K562 (cell line): ENCODE measurements at regions not wholly inside any gene's neighbourhood (a gene's known extent, or its start where the extent isn't known, plus 50 kb on each side); places are given as distances from the start of the nearest gene placed in this dataset.

ENCODE experiments used
- ATAC-seq: fragments of 200-7000 bp; cut with Tn5 transposase; 3 replicates; pipeline ENCODE4 v1.9.1; 2020; ENCODE audit warnings: moderate library complexity
- BruUV-seq: library from RNA; stranded (reverse); fragments of 400-500 nt; replicated peaks from 2 replicates; lab custom pipeline; 2021; lab: Mats Ljungman, UMichigan
- CTCF ChIA-PET: fragments of 300-600 bp; formaldehyde crosslinking; extraction: SDS; loops from one replicate; lab custom pipeline; 2021; ENCODE audit warnings: low intra/inter-chr PET ratio; lab: Yijun Ruan, JAX
- POLR2A ChIA-PET: fragments of 300-600, 350-650 bp; sonication (Branson Sonifier 250); formaldehyde crosslinking; extraction: SDS; loops from one replicate; lab custom pipeline; 2021; ENCODE audit warnings: antibody characterized with exemption, inconsistent platforms; lab: Yijun Ruan, JAX
- DNase-seq, 4 experiments: peaks; one replicate each; pipeline versions ENCODE4 v3.0.0 to v3.0.0-alpha.2; 2011 to 2018; ENCODE audit warnings: low spot score in 3 of 4, mixed read lengths in 3 of 4; ENCODE audit errors: extremely low read depth in 1 of 4
- FAIRE-seq: peaks from 2 replicates; lab custom pipeline; 2011; peaks lifted over from hg19 to GRCh38; lab: Jason Lieb, UNC
- H2AFZ ChIP-seq: 2 replicates; pipeline ENCODE4 v1.6.0; 2011; ENCODE audit warnings: low read depth, low read length, control low read depth, inconsistent platforms
- H3K27ac ChIP-seq: fragments of 200-600 bp; 3 replicates; pipeline ENCODE4 v1.8.0; 2011; ENCODE audit warnings: low read depth, mild to moderate bottlenecking, control low read depth, inconsistent platforms, low read length, moderate library complexity, mixed read lengths; ENCODE audit errors: extremely low read depth
- H3K27me3 ChIP-seq, 2 experiments: fragments of 300-600 bp in 1 of 2; 2 replicates in 1 of 2; 3 replicates in 1 of 2; pipeline versions ENCODE4 v1.6.0 to v1.8.0; 2011; ENCODE audit warnings: inconsistent platforms in 2 of 2, low read length in 2 of 2, mild to moderate bottlenecking in 1 of 2, mixed read lengths in 1 of 2, moderate library complexity in 1 of 2; ENCODE audit not compliant: control insufficient read depth in 2 of 2, insufficient read depth in 2 of 2
- H3K36me3 ChIP-seq: fragments of 300-600 bp; 3 replicates; pipeline ENCODE4 v1.8.0; 2011; ENCODE audit warnings: mild to moderate bottlenecking, low read length, inconsistent platforms; ENCODE audit not compliant: control insufficient read depth, insufficient read depth
- H3K4me1 ChIP-seq, 2 experiments: fragments of 200-600 bp in 1 of 2; replicated peaks in 1 of 2; 2 replicates in 1 of 2; 3 replicates in 1 of 2; pipeline versions ENCODE4 v1.5.1 to v1.8.0; 2011; ENCODE audit warnings: inconsistent platforms in 2 of 2, low read length in 2 of 2, mild to moderate bottlenecking in 1 of 2, mixed read lengths in 1 of 2, moderate library complexity in 1 of 2; ENCODE audit not compliant: control insufficient read depth in 2 of 2, insufficient read depth in 2 of 2
- H3K4me2 ChIP-seq: 2 replicates; pipeline ENCODE4 v1.6.1; 2011; ENCODE audit warnings: low read length, control low read depth, inconsistent platforms, mixed read lengths; ENCODE audit not compliant: insufficient read depth
- H3K4me3 ChIP-seq: fragments of 200-600 bp; sonication (generic), shearing (Covaris generic); 2 replicates; pipeline ENCODE4 v1.5.1; 2016; ENCODE audit warnings: control low read depth, inconsistent platforms
- H3K79me2 ChIP-seq: fragments of 200-600 bp; 3 replicates; pipeline ENCODE4 v1.8.0; 2011; ENCODE audit warnings: low read length, inconsistent platforms; ENCODE audit not compliant: control insufficient read depth, insufficient read depth
- H3K9ac ChIP-seq, 2 experiments: 2 replicates each; pipeline versions ENCODE4 v1.6.0 to v1.6.1; 2011; ENCODE audit warnings: low read depth in 2 of 2, low read length in 2 of 2, control low read depth in 1 of 2, inconsistent platforms in 1 of 2, mild to moderate bottlenecking in 1 of 2, mixed read lengths in 1 of 2; ENCODE audit not compliant: insufficient read depth in 1 of 2
- H3K9me1 ChIP-seq: one replicate; pipeline ENCODE4 v1.6.0; 2011; ENCODE audit warnings: inconsistent platforms, mild to moderate bottlenecking, low read length, moderate library complexity; ENCODE audit not compliant: control insufficient read depth, insufficient read depth
- H3K9me3 ChIP-seq: replicated peaks from 2 replicates; pipeline ENCODE4 v1.5.1; 2011; ENCODE audit warnings: low read depth, low read length, inconsistent platforms; ENCODE audit not compliant: control insufficient read depth, insufficient read depth
- H4K20me1 ChIP-seq: replicated peaks from 2 replicates; pipeline ENCODE4 v1.6.1; 2011; ENCODE audit warnings: low read length, inconsistent platforms, mixed read lengths; ENCODE audit not compliant: control insufficient read depth, insufficient read depth
- C11orf30 ChIP-seq: fragments of 450-650 bp; IDR thresholded peaks from 2 replicates; pipeline ENCODE4 v1.6.1; 2016; ENCODE audit warnings: low read depth, mild to moderate bottlenecking
- GABPB1 ChIP-seq: sonication (generic); formaldehyde crosslinking; IDR thresholded peaks from 2 replicates; pipeline ENCODE4 v1.8.0; 2022; ENCODE audit warnings: mild to moderate bottlenecking, missing genetic modification reagents
- HEY1 ChIP-seq: fragments of 250-450 bp; sonication (Bioruptor Pico); IDR thresholded peaks from 2 replicates; pipeline ENCODE4 v1.5.0; 2020; ENCODE audit warnings: mild to moderate bottlenecking, moderate library complexity, borderline replicate concordance
- NFRKB ChIP-seq: fragments of 450-650 bp; IDR thresholded peaks from 2 replicates; pipeline ENCODE4 v1.6.1; 2016; ENCODE audit warnings: low read depth
- PTRF ChIP-seq: fragments of 450-650 bp; IDR thresholded peaks from 2 replicates; pipeline ENCODE4 v1.6.1; 2016; ENCODE audit warnings: mild to moderate bottlenecking, missing genetic modification characterization, missing compliant biosample characterization
- ZBTB11 ChIP-seq, 3 experiments: fragments of 200-800 bp in 1 of 3; fragments of 250-450 bp in 1 of 3; fragments of 450-650 bp in 1 of 3; sonication (Bioruptor Pico) in 1 of 3; sonication (Bioruptor generic) in 1 of 3; formaldehyde crosslinking in 1 of 3; IDR thresholded peaks; 2 replicates each; pipeline versions ENCODE4 v1.6.1 to v1.8.0; 2016 to 2022; ENCODE audit warnings: mild to moderate bottlenecking in 2 of 3, missing genetic modification characterization in 2 of 3, missing compliant biosample characterization in 1 of 3, moderate library complexity in 1 of 3
- ZNF324 ChIP-seq: fragments of 250-450 bp; sonication (Bioruptor Pico); IDR thresholded peaks from 2 replicates; pipeline ENCODE4 v1.4.0; 2020; ENCODE audit warnings: mild to moderate bottlenecking
- WGBS: fragments of 100-300 bp; shearing (Covaris generic); methylation state at CpG from one replicate; pipeline ENCODE4 v1.1.6; 2016; ENCODE audit warnings: low coverage, mixed read lengths; ENCODE audit not compliant: insufficient coverage; ENCODE audit errors: missing lambda C conversion rate; 5-methylcytosine and 5-hydroxymethylcytosine counted together
- in situ Hi-C: fragments of 300-500 bp; cut with MboI; formaldehyde crosslinking; loops from 4 replicates; pipeline ENCODE4 v1.15.0; 2018; ENCODE audit warnings: inconsistent platforms, mixed read lengths
- intact Hi-C: fragments of 100-400 bp; cut with micrococcal nuclease; formaldehyde crosslinking; loops from 2 replicates; pipeline ENCODE4 v1.14.2; 2022
- TF ChIP-seq, protein P1 (sequence below): sonication (generic); formaldehyde crosslinking; IDR thresholded peaks from 2 replicates; pipeline ENCODE4 v1.8.1; 2023; ENCODE audit warnings: mild to moderate bottlenecking, missing genetic modification reagents

DNA sequence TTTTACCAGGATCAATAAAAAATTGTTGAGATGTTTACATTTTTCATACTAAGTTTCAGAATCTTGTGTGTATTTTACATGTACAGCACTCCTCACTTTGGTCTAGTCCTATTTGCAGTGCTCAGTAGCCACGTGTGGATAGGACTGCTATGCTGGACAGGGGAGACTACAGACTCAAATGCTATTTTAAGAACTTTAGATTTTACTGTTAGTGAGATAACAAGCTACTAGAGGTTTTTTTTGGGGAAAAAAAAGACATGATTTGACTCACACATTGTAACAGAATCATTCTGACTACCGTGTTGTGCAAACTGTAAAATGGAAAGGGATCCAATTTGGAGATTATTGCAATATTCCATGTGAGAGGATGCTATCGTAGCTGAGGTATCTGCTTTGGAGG lies 418.9 kb upstream of the PRMT6 start:
- Histone ChIP-seq H3K4me1 (no peaks in the 10 kb centered on the region), H4K20me1 (no peaks in the 10 kb centered on the region), H3K4me3 (no peak overlapping the region), H3K9me3 (no peaks in the 10 kb centered on the region), H3K4me2 (no peak overlapping the region), H3K27me3 (no peaks in the 10 kb centered on the region; a peak in 1 of 5 replicates), H3K9me1 (no peaks in the 10 kb centered on the region), H3K9ac (no peak overlapping the region)
- in situ Hi-C loops, result no loop called here
- WGBS, result 2% methylated on average over 3 of the region's 3 CpGs
- FAIRE-seq, result no peak
- DNase-seq, result no peak
- no TSS peak for BruUV-seq
- CTCF ChIA-PET, result no interaction called here
- TF ChIP-seq C11orf30 (no peak), NFRKB (no peak), ZNF324 (CRISPR knock-in tag) (no peak), GABPB1 (CRISPR knock-in tag) (no peak), HEY1 (CRISPR knock-in tag) (no peak)
- TF ChIP-seq, protein P1, sequence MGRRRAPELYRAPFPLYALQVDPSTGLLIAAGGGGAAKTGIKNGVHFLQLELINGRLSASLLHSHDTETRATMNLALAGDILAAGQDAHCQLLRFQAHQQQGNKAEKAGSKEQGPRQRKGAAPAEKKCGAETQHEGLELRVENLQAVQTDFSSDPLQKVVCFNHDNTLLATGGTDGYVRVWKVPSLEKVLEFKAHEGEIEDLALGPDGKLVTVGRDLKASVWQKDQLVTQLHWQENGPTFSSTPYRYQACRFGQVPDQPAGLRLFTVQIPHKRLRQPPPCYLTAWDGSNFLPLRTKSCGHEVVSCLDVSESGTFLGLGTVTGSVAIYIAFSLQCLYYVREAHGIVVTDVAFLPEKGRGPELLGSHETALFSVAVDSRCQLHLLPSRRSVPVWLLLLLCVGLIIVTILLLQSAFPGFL (CRISPR knock-in tag), result no peak
- TF ChIP-seq, all 486 proteins: peak for 0
- Histone ChIP-seq H2AFZ (no peak overlapping the region), H3K27ac (no peak overlapping the region), H3K36me3 (no peaks in the 10 kb centered on the region), H3K79me2 (no peaks in the 10 kb centered on the region)
- intact Hi-C loops, result no loop called here
- POLR2A ChIA-PET, result no interaction called here
- ATAC-seq, result no peak

DNA sequence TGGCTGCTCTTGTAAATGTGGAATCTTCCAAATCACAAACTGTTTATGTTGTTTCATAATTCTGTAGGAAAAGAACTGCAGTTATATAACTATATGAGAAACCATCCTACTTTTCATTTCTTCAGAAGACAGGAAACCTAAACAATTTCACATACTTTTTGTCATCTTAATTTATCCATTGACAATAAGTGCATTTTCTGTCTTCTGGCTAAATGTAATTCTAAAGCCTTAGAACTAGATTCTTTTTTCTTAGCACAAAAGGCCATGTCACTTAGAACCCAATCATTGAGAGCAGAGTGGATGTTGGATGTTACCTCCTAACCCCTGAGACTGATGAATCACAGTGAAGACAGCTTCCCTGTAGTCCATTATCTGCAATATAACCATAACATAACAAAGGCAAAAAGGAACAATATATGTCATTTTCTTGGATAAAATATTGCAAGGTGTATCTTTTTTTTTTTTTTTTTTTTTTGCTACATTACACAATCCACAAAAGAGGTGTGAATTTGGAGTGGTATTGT lies 410.2 kb upstream of the PRMT6 start:
- intact Hi-C loops, result no loop called here
- TF ChIP-seq ZBTB11 (CRISPR knock-in tag; IDR thresholded peaks at IDR 0.05), result peak in 1 of 3 experiments; percentile 32; a peak in 1 of 6 replicates
- no peak for TF ChIP-seq PTRF (tag)
- no peaks in the 10 kb centered on the region for H3K36me3 ChIP-seq
- no peak for ATAC-seq
- no peak overlapping the region for H3K27ac ChIP-seq
- H4K20me1 ChIP-seq, result no peaks in the 10 kb centered on the region
- H2AFZ ChIP-seq, result no peak overlapping the region
- no peak overlapping the region for H3K4me3 ChIP-seq
- H3K9me1 ChIP-seq, result no peaks in the 10 kb centered on the region
- H3K4me1 ChIP-seq, result no peaks in the 10 kb centered on the region
- CTCF ChIA-PET, result no interaction called here
- no peak overlapping the region for H3K9ac ChIP-seq
- H3K4me2 ChIP-seq, result no peak overlapping the region
- BruUV-seq, result no TSS peak
- no peaks in the 10 kb centered on the region for H3K79me2 ChIP-seq
- H3K27me3 ChIP-seq, result no peaks in the 10 kb centered on the region
- no peak for DNase-seq
- in situ Hi-C loops, result no loop called here
- FAIRE-seq, result no peak
- POLR2A ChIA-PET, result no interaction called here
- H3K9me3 ChIP-seq, result no peaks in the 10 kb centered on the region; the same call in 1 of the 2 replicates
